Globus pallidus (tissue), 1 donor: ENCODE measurements at regions not wholly inside any gene's neighbourhood (a gene's known extent, or its start where the extent isn't known, plus 50 kb on each side); places are given as distances from the start of the nearest gene placed in this dataset.

Experiments
- DNase-seq: peaks from one replicate; pipeline ENCODE4 v3.0.0-alpha.2; 2015; ENCODE audit warnings: low spot score

- DNase-seq: no peak
Observed at GRCh38 chr5:62982348-62982747, 403.7 kb downstream of the LRRC70 start.

GRCh38 chr5:62980884-62981283, 402.3 kb downstream of the LRRC70 start:
- DNase-seq: no peak

- no peak for DNase-seq
Observed at GRCh38 chr5:62979472-62979871, 400.9 kb downstream of the LRRC70 start.

GRCh38 chr5:62977661-62978060, 399.0 kb downstream of the LRRC70 start:
- peak; percentile 1 for DNase-seq

- DNase-seq: no peak
Observed at GRCh38 chr5:62974623-62975022, 396.0 kb downstream of the LRRC70 start.

GRCh38 chr5:62969409-62970120, 390.9 kb downstream of the LRRC70 start:
- no peak for DNase-seq

GRCh38 chr5:62964428-62964827, 385.8 kb downstream of the LRRC70 start:
- no peak for DNase-seq

- no peak for DNase-seq
Observed at GRCh38 chr5:62960781-62961180, 382.2 kb downstream of the LRRC70 start.

- DNase-seq: no peak
Observed at GRCh38 chr5:62956597-62956996, 378.0 kb downstream of the LRRC70 start.

GRCh38 chr5:62954578-62954977, 376.0 kb downstream of the LRRC70 start:
- DNase-seq: no peak

GRCh38 chr5:62948301-62948700, 369.7 kb downstream of the LRRC70 start:
- no peak for DNase-seq

GRCh38 chr5:62942384-62942783, 363.8 kb downstream of the LRRC70 start:
- no peak for DNase-seq

- no peak for DNase-seq
Observed at GRCh38 chr5:62938927-62939326, 360.3 kb downstream of the LRRC70 start.

- no peak for DNase-seq
Observed at GRCh38 chr5:62937661-62938558, 359.3 kb downstream of the LRRC70 start.

GRCh38 chr5:62935660-62936059, 357.0 kb downstream of the LRRC70 start:
- DNase-seq: no peak

GRCh38 chr5:62934319-62934718, 355.7 kb downstream of the LRRC70 start:
- no peak for DNase-seq

- no peak for DNase-seq
Observed at GRCh38 chr5:62933261-62933660, 354.6 kb downstream of the LRRC70 start.

GRCh38 chr5:62931153-62931950, 352.7 kb downstream of the LRRC70 start:
- DNase-seq: no peak

- DNase-seq: no peak
Observed at GRCh38 chr5:62922191-62922590, 343.6 kb downstream of the LRRC70 start.

- no peak for DNase-seq
Observed at GRCh38 chr5:62920856-62921255, 342.2 kb downstream of the LRRC70 start.

GRCh38 chr5:62909326-62909725, 330.7 kb downstream of the LRRC70 start:
- no peak for DNase-seq

GRCh38 chr5:62902126-62902525, 323.5 kb downstream of the LRRC70 start:
- DNase-seq: no peak
